H1 (cell line): ENCODE measurements at regions not wholly inside any gene's neighbourhood (a gene's known extent, or its start where the extent isn't known, plus 50 kb on each side); places are given as distances from the start of the nearest gene placed in this dataset.

Experiments
- CTCF ChIA-PET: fragments of 300-600 bp; sonication (Branson Sonifier 250); formaldehyde crosslinking; loops from one replicate; lab custom pipeline; 2021; ENCODE audit not compliant: partially characterized antibody; lab: Charles Lee
- POLR2A ChIA-PET: fragments of 300-600 bp; sonication (Branson Sonifier 250); formaldehyde crosslinking; loops from one replicate; lab custom pipeline; 2021; ENCODE audit warnings: inconsistent platforms; ENCODE audit not compliant: partially characterized antibody; lab: Charles Lee
- DNase-seq, 2 experiments: peaks; one replicate each; pipeline versions ENCODE4 v3.0.0 to v3.0.0-alpha.2; 2010 to 2022; ENCODE audit warnings: low spot score in 2 of 2, low read depth in 1 of 2, mixed read lengths in 1 of 2
- FAIRE-seq: peaks from 2 replicates; lab custom pipeline; 2011; peaks lifted over from hg19 to GRCh38; lab: Jason Lieb, UNC
- H2AFZ ChIP-seq: 2 replicates; pipeline ENCODE4 v1.8.1; 2012; ENCODE audit warnings: low read length, inconsistent platforms
- H2AK5ac ChIP-seq: 2 replicates; pipeline ENCODE4 v1.6.1; 2013; ENCODE audit warnings: low read depth, low read length
- H2BK120ac ChIP-seq: replicated peaks from 2 replicates; pipeline ENCODE3; 2013; ENCODE audit warnings: low read depth, low read length, inconsistent platforms
- H2BK12ac ChIP-seq: 2 replicates; pipeline ENCODE4 v1.6.1; 2013; ENCODE audit warnings: low read depth, low read length
- H2BK15ac ChIP-seq: 2 replicates; pipeline ENCODE4 v1.6.1; 2013; ENCODE audit warnings: low read length
- H2BK20ac ChIP-seq: 2 replicates; pipeline ENCODE4 v1.6.1; 2013; ENCODE audit warnings: low read length
- H2BK5ac ChIP-seq: 2 replicates; pipeline ENCODE4 v1.6.1; 2013; ENCODE audit warnings: low read depth, low read length
- H3K14ac ChIP-seq: 2 replicates; pipeline ENCODE4 v1.6.1; 2013; ENCODE audit warnings: inconsistent platforms; ENCODE audit not compliant: insufficient read length
- H3K18ac ChIP-seq: 2 replicates; pipeline ENCODE4 v1.6.1; 2013; ENCODE audit warnings: low read length; ENCODE audit errors: extremely low read depth
- H3K23ac ChIP-seq: 2 replicates; pipeline ENCODE4 v1.6.1; 2013; ENCODE audit warnings: inconsistent platforms; ENCODE audit not compliant: insufficient read length
- H3K23me2 ChIP-seq: 2 replicates; pipeline ENCODE4 v1.6.1; 2013; ENCODE audit warnings: low read depth, low read length
- H3K27ac ChIP-seq: 2 replicates; pipeline ENCODE4 v1.6.1; 2011; ENCODE audit warnings: low read depth, low read length, inconsistent platforms
- H3K27me3 ChIP-seq, 4 experiments: replicated peaks in 1 of 4; 1 replicate in 1 of 4; 2 replicates in 3 of 4; pipeline versions ENCODE4 v1.6.1 to v1.8.1; 2011 to 2013; ENCODE audit warnings: low read length in 3 of 4, mild to moderate bottlenecking in 3 of 4, inconsistent platforms in 2 of 4, mixed read lengths in 2 of 4, moderate library complexity in 1 of 4; ENCODE audit not compliant: control insufficient read depth in 3 of 4, insufficient read depth in 3 of 4; ENCODE audit errors: extremely low read depth in 1 of 4
- H3K36me3 ChIP-seq, 4 experiments: 2 replicates each; pipeline versions ENCODE4 v1.6.1 to v1.8.1; 2011 to 2013; ENCODE audit warnings: mild to moderate bottlenecking in 4 of 4, low read length in 3 of 4, moderate library complexity in 2 of 4, control low read depth in 1 of 4, inconsistent platforms in 1 of 4; ENCODE audit not compliant: insufficient read depth in 4 of 4, control insufficient read depth in 2 of 4
- H3K4ac ChIP-seq: replicated peaks from 2 replicates; pipeline ENCODE3; 2013; ENCODE audit warnings: low read length, low read depth, mixed read lengths, inconsistent platforms; ENCODE audit not compliant: insufficient read length
- H3K4me1 ChIP-seq, 4 experiments: replicated peaks in 1 of 4; 1 replicate in 1 of 4; 2 replicates in 3 of 4; pipeline versions ENCODE4 v1.6.1 to v1.8.1; 2011 to 2013; ENCODE audit warnings: low read length in 3 of 4, inconsistent platforms in 2 of 4, mixed read lengths in 1 of 4; ENCODE audit not compliant: insufficient read depth in 4 of 4, control insufficient read depth in 3 of 4
- H3K4me2 ChIP-seq, 2 experiments: 2 replicates each; pipeline versions ENCODE4 v1.6.1 to v1.8.1; 2011 to 2013; ENCODE audit warnings: low read depth in 2 of 2, low read length in 2 of 2, control low read depth in 1 of 2, inconsistent platforms in 1 of 2, mild to moderate bottlenecking in 1 of 2; ENCODE audit not compliant: insufficient read depth in 1 of 2
- H3K4me3 ChIP-seq, 4 experiments: fragments of 200-600, 300-600 bp in 1 of 4; sonication (generic), shearing (Covaris generic), sonication (Bioruptor Twin) in 1 of 4; 2 replicates each; pipeline versions ENCODE4 v1.5.1 to v1.8.1; 2011 to 2016; ENCODE audit warnings: low read length in 4 of 4, low read depth in 3 of 4, control low read depth in 2 of 4, inconsistent platforms in 2 of 4, mild to moderate bottlenecking in 2 of 4, mixed read lengths in 1 of 4, moderate library complexity in 1 of 4; ENCODE audit not compliant: insufficient read depth in 2 of 4; ENCODE audit errors: extremely low read depth in 1 of 4
- H3K56ac ChIP-seq: replicated peaks from 2 replicates; pipeline ENCODE3; 2013; ENCODE audit warnings: low read depth, mild to moderate bottlenecking, mixed read lengths, low read length, inconsistent platforms; ENCODE audit not compliant: insufficient read length
- H3K79me1 ChIP-seq: 2 replicates; pipeline ENCODE4 v1.6.1; 2013; ENCODE audit warnings: low read depth, low read length, control low read depth
- H3K79me2 ChIP-seq, 2 experiments: 2 replicates each; pipeline versions ENCODE4 v1.6.1 to v1.8.1; 2012 to 2013; ENCODE audit warnings: low read length in 2 of 2, mild to moderate bottlenecking in 2 of 2, inconsistent platforms in 1 of 2; ENCODE audit not compliant: insufficient read depth in 2 of 2, control insufficient read depth in 1 of 2
- H3K9ac ChIP-seq, 4 experiments: replicated peaks in 1 of 4; 1 replicate in 1 of 4; 2 replicates in 3 of 4; pipeline versions ENCODE4 v1.6.1 to v1.8.1; 2011 to 2013; ENCODE audit warnings: low read depth in 3 of 4, low read length in 3 of 4, control low read depth in 2 of 4, mild to moderate bottlenecking in 2 of 4, moderate library complexity in 2 of 4, inconsistent platforms in 1 of 4; ENCODE audit errors: extremely low read depth in 1 of 4
- H3K9me3 ChIP-seq, 2 experiments: 2 replicates each; pipeline versions ENCODE4 v1.6.1 to v1.8.1; 2012 to 2013; ENCODE audit warnings: mild to moderate bottlenecking in 2 of 2, moderate library complexity in 2 of 2, control low read depth in 1 of 2, inconsistent platforms in 1 of 2, low read depth in 1 of 2, low read length in 1 of 2, mixed read lengths in 1 of 2; ENCODE audit not compliant: insufficient read depth in 2 of 2
- H4K20me1 ChIP-seq, 2 experiments: replicated peaks in 1 of 2; 2 replicates each; pipeline versions ENCODE3 to v1.8.1; 2011 to 2013; ENCODE audit warnings: inconsistent platforms in 2 of 2, low read length in 2 of 2, mild to moderate bottlenecking in 1 of 2; ENCODE audit not compliant: insufficient read depth in 2 of 2, control insufficient read depth in 1 of 2
- H4K5ac ChIP-seq: 2 replicates; pipeline ENCODE4 v1.6.1; 2013; ENCODE audit warnings: low read length, low read depth, mixed read lengths, inconsistent platforms; ENCODE audit not compliant: insufficient read length
- H4K8ac ChIP-seq: 2 replicates; pipeline ENCODE4 v1.8.0; 2013; ENCODE audit warnings: mild to moderate bottlenecking, moderate library complexity, low read length, inconsistent platforms; ENCODE audit not compliant: insufficient read depth; ENCODE audit errors: extremely low read depth
- H4K91ac ChIP-seq: replicated peaks from 2 replicates; pipeline ENCODE3; 2013; ENCODE audit warnings: low read length, mixed read lengths, inconsistent platforms; ENCODE audit not compliant: insufficient read length
- EP300 ChIP-seq, 2 experiments: IDR thresholded peaks; 1 replicate in 1 of 2; 2 replicates in 1 of 2; pipeline ENCODE4 v1.6.1; 2011 to 2012; ENCODE audit warnings: low read depth in 2 of 2, low read length in 2 of 2, mild to moderate bottlenecking in 2 of 2, borderline replicate concordance in 1 of 2, inconsistent platforms in 1 of 2, moderate library complexity in 1 of 2
- RAD21 ChIP-seq, 2 experiments: IDR thresholded peaks in 1 of 2; conservative IDR thresholded peaks in 1 of 2; 2 replicates each; pipeline ENCODE4 v1.6.1; 2011; ENCODE audit warnings: low read depth in 2 of 2, low read length in 2 of 2, improper control_type of control experiment in 1 of 2, inconsistent platforms in 1 of 2, mild to moderate bottlenecking in 1 of 2, moderate library complexity in 1 of 2
- WGBS, 2 experiments: shearing (Covaris generic) in 1 of 2; methylation state at CpG; one replicate each; pipeline versions ENCODE4 v1.1.6 to v1.1.7; 2013 to 2015; ENCODE audit warnings: low lambda C conversion rate in 2 of 2, mixed read lengths in 2 of 2, inconsistent platforms in 1 of 2, low coverage in 1 of 2, missing lambda C conversion rate in 1 of 2; ENCODE audit not compliant: insufficient replicate concordance in 2 of 2, insufficient coverage in 1 of 2, insufficient read length in 1 of 2; ENCODE audit errors: extremely low coverage in 1 of 2, missing lambda C conversion rate in 1 of 2; 5-methylcytosine and 5-hydroxymethylcytosine counted together
- TF ChIP-seq, protein P1 (sequence below), 3 experiments: IDR thresholded peaks; 1 replicate in 2 of 3; 2 replicates in 1 of 3; pipeline versions ENCODE4 v1.5.1 to v1.6.1; 2011; ENCODE audit warnings: low read length in 3 of 3, mild to moderate bottlenecking in 3 of 3, inconsistent platforms in 2 of 3, low read depth in 1 of 3, moderate library complexity in 1 of 3; ENCODE audit not compliant: insufficient read depth in 1 of 3; ENCODE audit errors: control extremely low read depth in 1 of 3

DNA sequence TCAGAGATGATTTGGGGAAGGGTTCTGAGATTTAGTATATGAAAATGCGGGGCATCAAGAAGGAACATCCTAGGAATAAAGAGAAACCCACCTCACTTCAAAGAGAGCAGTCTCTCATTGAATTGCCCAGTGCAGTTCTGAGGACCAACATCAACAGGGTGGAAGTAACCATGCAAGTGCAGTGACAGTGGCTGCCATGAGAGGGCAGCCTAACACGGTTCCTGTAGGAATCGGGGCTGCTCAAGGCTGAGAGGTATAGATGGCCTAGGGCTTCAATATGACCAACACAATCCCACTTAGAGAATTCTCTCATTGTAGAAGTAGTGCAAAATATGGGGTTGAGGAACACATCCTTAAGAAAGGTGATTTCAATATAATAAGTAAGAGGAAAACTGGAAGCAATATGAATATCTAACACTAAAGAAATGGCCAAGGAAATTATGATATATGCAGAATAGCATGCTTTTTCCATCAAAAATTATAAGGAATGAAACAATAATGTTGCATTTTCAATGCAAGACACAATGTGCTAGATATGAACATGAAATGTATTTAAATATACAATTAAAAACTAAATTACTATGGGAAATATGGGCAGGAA is 51.1 kb upstream of the ARRDC4 start:
- DNase-seq (peak; percentile 43 to 86), FAIRE-seq (peak; percentile 92)
- Histone ChIP-seq H2AK5ac (no peak overlapping the region), H4K8ac (no peak overlapping the region), H4K20me1 (no peaks in the 10 kb centered on the region), H3K14ac (no peak overlapping the region), H3K18ac (no peak overlapping the region), H2AFZ (no peak overlapping the region), H3K79me1 (no peaks in the 10 kb centered on the region), H2BK120ac (no peak overlapping the region), H2BK12ac (no peak overlapping the region), H3K4ac (no peak overlapping the region), H3K9ac (no peak overlapping the region), H2BK20ac (no peak overlapping the region), H3K4me2 (no peak overlapping the region), H3K27me3 (peaks cover 0 to 2% (median 0%) of the 10 kb centered on the region in 4 experiments; a peak in 2 of 7 replicates), H3K79me2 (no peaks in the 10 kb centered on the region), H3K4me1 (no peaks in the 10 kb centered on the region), H3K9me3 (no peaks in the 10 kb centered on the region), H2BK5ac (no peak overlapping the region), H3K27ac (no peak overlapping the region), H3K36me3 (no peaks in the 10 kb centered on the region), H2BK15ac (no peak overlapping the region), H3K23me2 (no peaks in the 10 kb centered on the region), H4K5ac (no peak overlapping the region), H3K56ac (no peak overlapping the region), H3K4me3 (no peak overlapping the region), H3K23ac (no peak overlapping the region), H4K91ac (no peak overlapping the region)
- CTCF ChIA-PET: interaction anchor here (0.5 to 6.0 kb wide), 13 partner anchors 11 to 385 kb away, joined by 3 to 61 read pairs (median 4); no protein-coding TSS in a partner anchor
- 7% methylated on average over 3 of the region's 3 CpGs; no CpG with 5 or more reads in 1 of the 2 experiments for WGBS, 2 experiments
- POLR2A ChIA-PET: no interaction called here
- TF ChIP-seq, protein P1, sequence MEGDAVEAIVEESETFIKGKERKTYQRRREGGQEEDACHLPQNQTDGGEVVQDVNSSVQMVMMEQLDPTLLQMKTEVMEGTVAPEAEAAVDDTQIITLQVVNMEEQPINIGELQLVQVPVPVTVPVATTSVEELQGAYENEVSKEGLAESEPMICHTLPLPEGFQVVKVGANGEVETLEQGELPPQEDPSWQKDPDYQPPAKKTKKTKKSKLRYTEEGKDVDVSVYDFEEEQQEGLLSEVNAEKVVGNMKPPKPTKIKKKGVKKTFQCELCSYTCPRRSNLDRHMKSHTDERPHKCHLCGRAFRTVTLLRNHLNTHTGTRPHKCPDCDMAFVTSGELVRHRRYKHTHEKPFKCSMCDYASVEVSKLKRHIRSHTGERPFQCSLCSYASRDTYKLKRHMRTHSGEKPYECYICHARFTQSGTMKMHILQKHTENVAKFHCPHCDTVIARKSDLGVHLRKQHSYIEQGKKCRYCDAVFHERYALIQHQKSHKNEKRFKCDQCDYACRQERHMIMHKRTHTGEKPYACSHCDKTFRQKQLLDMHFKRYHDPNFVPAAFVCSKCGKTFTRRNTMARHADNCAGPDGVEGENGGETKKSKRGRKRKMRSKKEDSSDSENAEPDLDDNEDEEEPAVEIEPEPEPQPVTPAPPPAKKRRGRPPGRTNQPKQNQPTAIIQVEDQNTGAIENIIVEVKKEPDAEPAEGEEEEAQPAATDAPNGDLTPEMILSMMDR (IDR thresholded peaks at IDR 0.05; ENCODE audit: control extremely low read depth in 1 of 3, insufficient read depth in 1 of 3, low read depth in 1 of 3, low read length in 3 of 3): peak; percentile 86 to 95 (median 93)
- TF ChIP-seq EP300 (IDR thresholded peaks at IDR 0.05; ENCODE audit: borderline replicate concordance in 1 of 2, low read depth in 2 of 2, low read length in 2 of 2): no peak
- TF ChIP-seq RAD21 (IDR thresholded peaks at IDR 0.05 in 1 of 2, conservative IDR thresholded peaks at IDR 0.05 in 1 of 2; ENCODE audit: low read depth in 2 of 2, low read length in 2 of 2): peak; percentile 85 to 90
